H9 (cell line): ENCODE measurements at regions not wholly inside any gene's neighbourhood (a gene's known extent, or its start where the extent isn't known, plus 50 kb on each side); places are given as distances from the start of the nearest gene placed in this dataset.

Source experiments
- DNase-seq: peaks from one replicate; pipeline ENCODE4 v3.0.0-alpha.2; 2017
- H2AFZ ChIP-seq: one replicate; pipeline ENCODE4 v1.6.1; 2013; ENCODE audit warnings: mild to moderate bottlenecking, low read length, control low read depth, moderate library complexity
- H2AK5ac ChIP-seq: 2 replicates; pipeline ENCODE4 v1.6.1; 2013; ENCODE audit warnings: low read length, control low read depth, mixed read lengths; ENCODE audit not compliant: insufficient read length
- H2BK120ac ChIP-seq: one replicate; pipeline ENCODE4 v1.6.1; 2013; ENCODE audit warnings: low read depth, mild to moderate bottlenecking, low read length, control low read depth, inconsistent platforms; ENCODE audit not compliant: poor library complexity, severe bottlenecking
- H2BK12ac ChIP-seq: 2 replicates; pipeline ENCODE4 v1.6.1; 2013; ENCODE audit warnings: low read length, control low read depth, mixed read lengths, low read depth; ENCODE audit not compliant: insufficient read length
- H2BK15ac ChIP-seq: 2 replicates; pipeline ENCODE4 v1.6.1; 2013; ENCODE audit warnings: low read depth, low read length, control low read depth
- H2BK20ac ChIP-seq: one replicate; pipeline ENCODE4 v1.6.1; 2013; ENCODE audit warnings: low read depth, mild to moderate bottlenecking, low read length, control low read depth, inconsistent platforms; ENCODE audit not compliant: poor library complexity, severe bottlenecking
- H2BK5ac ChIP-seq: 2 replicates; pipeline ENCODE4 v1.6.1; 2013; ENCODE audit warnings: low read length, control low read depth, mixed read lengths; ENCODE audit not compliant: insufficient read length
- H3K14ac ChIP-seq: 2 replicates; pipeline ENCODE4 v1.6.1; 2013; ENCODE audit warnings: low read length, control low read depth; ENCODE audit not compliant: insufficient read depth
- H3K18ac ChIP-seq: 2 replicates; pipeline ENCODE4 v1.6.1; 2013; ENCODE audit warnings: low read depth, mild to moderate bottlenecking, mixed read lengths, low read length, control low read depth; ENCODE audit not compliant: insufficient read length
- H3K23ac ChIP-seq: 2 replicates; pipeline ENCODE4 v1.6.1; 2013; ENCODE audit warnings: low read length, control low read depth, mixed read lengths, low read depth; ENCODE audit not compliant: insufficient read length
- H3K23me2 ChIP-seq: 2 replicates; pipeline ENCODE4 v1.6.1; 2013; ENCODE audit warnings: low read depth, mild to moderate bottlenecking, mixed read lengths, low read length, control low read depth; ENCODE audit not compliant: insufficient read length, poor library complexity, severe bottlenecking
- H3K27ac ChIP-seq: 2 replicates; pipeline ENCODE4 v1.5.1; 2013; ENCODE audit warnings: low read length, control low read depth, mixed read lengths, low read depth; ENCODE audit not compliant: insufficient read length
- H3K27me3 ChIP-seq: 2 replicates; pipeline ENCODE4 v1.6.1; 2013; ENCODE audit warnings: low read length, control low read depth, inconsistent platforms; ENCODE audit not compliant: insufficient read depth
- H3K4ac ChIP-seq: 2 replicates; pipeline ENCODE4 v1.6.1; 2013; ENCODE audit warnings: low read depth, mild to moderate bottlenecking, control low read depth, inconsistent platforms, low read length, moderate library complexity
- H3K4me1 ChIP-seq: 2 replicates; pipeline ENCODE4 v1.6.1; 2013; ENCODE audit warnings: low read length, control low read depth, inconsistent platforms; ENCODE audit not compliant: insufficient read depth
- H3K4me2 ChIP-seq: 2 replicates; pipeline ENCODE4 v1.6.1; 2013; ENCODE audit warnings: low read length, control low read depth, mixed read lengths; ENCODE audit not compliant: insufficient read length, insufficient read depth
- H3K56ac ChIP-seq: 2 replicates; pipeline ENCODE4 v1.6.1; 2013; ENCODE audit warnings: low read depth, mild to moderate bottlenecking, mixed read lengths, low read length, control low read depth; ENCODE audit not compliant: insufficient read length
- H3K79me1 ChIP-seq: 2 replicates; pipeline ENCODE4 v1.6.1; 2013; ENCODE audit warnings: low read depth, mild to moderate bottlenecking, moderate library complexity, low read length, control low read depth, inconsistent platforms; ENCODE audit not compliant: insufficient read depth, poor library complexity, severe bottlenecking
- H3K79me2 ChIP-seq: 2 replicates; pipeline ENCODE4 v1.6.1; 2013; ENCODE audit warnings: low read length, control low read depth, inconsistent platforms; ENCODE audit not compliant: insufficient read depth
- H3K9ac ChIP-seq: 2 replicates; pipeline ENCODE4 v1.6.1; 2013; ENCODE audit warnings: low read length, control low read depth, mixed read lengths; ENCODE audit not compliant: insufficient read length; ENCODE audit errors: extremely low read depth
- H3K9me3 ChIP-seq: one replicate; pipeline ENCODE4 v1.6.1; 2013; ENCODE audit warnings: low read depth, low read length, inconsistent platforms; ENCODE audit not compliant: control insufficient read depth
- H3T11ph ChIP-seq: one replicate; pipeline ENCODE4 v1.6.1; 2013; ENCODE audit warnings: mild to moderate bottlenecking, low read length, control low read depth, inconsistent platforms
- H4K20me1 ChIP-seq: one replicate; pipeline ENCODE4 v1.6.1; 2013; ENCODE audit not compliant: control insufficient read depth, insufficient read length, insufficient read depth
- H4K5ac ChIP-seq: 2 replicates; pipeline ENCODE4 v1.6.1; 2013; ENCODE audit warnings: low read depth, mild to moderate bottlenecking, mixed read lengths, low read length, control low read depth; ENCODE audit not compliant: insufficient read length
- H4K8ac ChIP-seq: replicated peaks from 2 replicates; pipeline ENCODE4 v1.6.1; 2013; ENCODE audit warnings: low read length, control low read depth, mixed read lengths, low read depth; ENCODE audit not compliant: insufficient read length
- H4K91ac ChIP-seq: 2 replicates; pipeline ENCODE4 v1.6.1; 2013; ENCODE audit warnings: low read depth, mild to moderate bottlenecking, moderate library complexity, mixed read lengths, low read length, control low read depth; ENCODE audit not compliant: insufficient read length
- H3K27ac Mint-ChIP-seq, 3 experiments: 2 replicates in 2 of 3; 3 replicates in 1 of 3; pipeline ENCODE4 v1.8.0; 2020 to 2021; ENCODE audit warnings: mixed read lengths in 3 of 3, mild to moderate bottlenecking in 1 of 3, moderate library complexity in 1 of 3
- H3K27me3 Mint-ChIP-seq: 2 replicates; pipeline ENCODE4 v1.8.0; 2021; ENCODE audit warnings: low read depth, mild to moderate bottlenecking, moderate library complexity, mixed read lengths
- H3K36me3 Mint-ChIP-seq, 3 experiments: 2 replicates in 2 of 3; 3 replicates in 1 of 3; pipeline ENCODE4 v1.8.0; 2020 to 2021; ENCODE audit warnings: low read depth in 3 of 3, mixed read lengths in 3 of 3; ENCODE audit not compliant: insufficient read depth in 1 of 3
- H3K4me1 Mint-ChIP-seq, 2 experiments: 2 replicates each; pipeline ENCODE4 v1.8.0; 2020; ENCODE audit warnings: mixed read lengths in 2 of 2
- H3K4me3 Mint-ChIP-seq, 2 experiments: 2 replicates in 1 of 2; 3 replicates in 1 of 2; pipeline ENCODE4 v1.8.0; 2020 to 2021; ENCODE audit warnings: mild to moderate bottlenecking in 2 of 2, mixed read lengths in 2 of 2, moderate library complexity in 1 of 2
- H3K9me3 Mint-ChIP-seq, 2 experiments: 2 replicates in 1 of 2; 3 replicates in 1 of 2; pipeline ENCODE4 v1.8.0; 2020; ENCODE audit warnings: mild to moderate bottlenecking in 2 of 2, mixed read lengths in 2 of 2, moderate library complexity in 1 of 2
- WGBS: extraction: QIAGEN DNeasy Blood & Tissue Kit; methylation state at CpG from one replicate; pipeline ENCODE4 v1.1.7; 2013; ENCODE audit warnings: missing lambda C conversion rate, low lambda C conversion rate, mixed read lengths; ENCODE audit not compliant: insufficient read length; ENCODE audit errors: extremely low coverage; 5-methylcytosine and 5-hydroxymethylcytosine counted together
- TF ChIP-seq, protein P1 (sequence below): fragments of 200-600 bp; sonication (generic); conservative IDR thresholded peaks from 3 replicates; pipeline ENCODE4 v1.8.0; 2021; ENCODE audit warnings: antibody characterized with exemption, mild to moderate bottlenecking

DNA sequence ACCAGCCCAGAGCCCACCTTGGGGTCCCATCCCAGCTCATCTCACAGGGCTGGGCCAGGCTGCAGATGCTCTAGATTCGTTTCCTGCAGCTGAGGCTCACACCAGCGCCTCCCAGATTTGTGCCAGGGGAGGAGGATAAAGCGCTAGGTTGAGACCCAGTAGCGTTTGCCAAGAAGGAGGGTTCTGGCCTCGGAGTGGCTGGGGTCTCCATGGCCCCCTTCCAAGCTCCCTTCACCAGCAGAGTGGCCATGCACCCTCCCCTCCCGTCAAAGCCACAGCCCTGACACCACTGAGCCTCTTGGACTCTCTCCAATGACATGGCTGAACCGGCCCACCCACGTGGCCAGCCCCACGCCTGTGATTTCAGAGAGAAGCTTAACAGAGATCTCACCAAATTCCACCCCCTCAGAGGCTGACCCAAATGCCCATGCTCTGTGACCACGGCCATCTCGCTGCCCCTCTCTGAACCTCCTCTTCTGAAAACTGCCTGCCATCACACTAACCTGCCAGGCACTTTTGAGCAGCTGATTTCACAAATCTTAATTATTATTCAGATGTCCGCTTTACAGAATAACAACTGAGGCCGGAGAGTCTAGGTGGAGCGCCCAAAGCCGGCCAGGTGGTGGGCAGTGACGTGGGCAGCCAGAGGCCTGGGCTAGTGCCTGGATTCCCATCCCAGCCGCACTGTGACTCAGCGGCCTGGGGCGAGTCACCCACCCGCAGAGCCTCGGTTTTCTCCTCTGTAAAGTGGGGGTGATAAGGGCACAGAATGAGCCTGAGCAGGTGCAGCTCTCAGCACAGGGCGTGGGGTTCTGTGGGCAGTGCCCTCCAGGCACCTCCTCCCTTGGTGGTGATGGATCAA lies 155.7 kb downstream of the C9orf50 start:
- no peak overlapping the region for H2BK5ac ChIP-seq
- H3K27me3 Mint-ChIP-seq = peaks cover 30% of the 10 kb centered on the region
- H2BK12ac ChIP-seq = no peak overlapping the region
- no peak overlapping the region for H3K56ac ChIP-seq
- H4K91ac ChIP-seq = no peak overlapping the region
- no peak overlapping the region for H2BK120ac ChIP-seq
- TF ChIP-seq, protein P1, sequence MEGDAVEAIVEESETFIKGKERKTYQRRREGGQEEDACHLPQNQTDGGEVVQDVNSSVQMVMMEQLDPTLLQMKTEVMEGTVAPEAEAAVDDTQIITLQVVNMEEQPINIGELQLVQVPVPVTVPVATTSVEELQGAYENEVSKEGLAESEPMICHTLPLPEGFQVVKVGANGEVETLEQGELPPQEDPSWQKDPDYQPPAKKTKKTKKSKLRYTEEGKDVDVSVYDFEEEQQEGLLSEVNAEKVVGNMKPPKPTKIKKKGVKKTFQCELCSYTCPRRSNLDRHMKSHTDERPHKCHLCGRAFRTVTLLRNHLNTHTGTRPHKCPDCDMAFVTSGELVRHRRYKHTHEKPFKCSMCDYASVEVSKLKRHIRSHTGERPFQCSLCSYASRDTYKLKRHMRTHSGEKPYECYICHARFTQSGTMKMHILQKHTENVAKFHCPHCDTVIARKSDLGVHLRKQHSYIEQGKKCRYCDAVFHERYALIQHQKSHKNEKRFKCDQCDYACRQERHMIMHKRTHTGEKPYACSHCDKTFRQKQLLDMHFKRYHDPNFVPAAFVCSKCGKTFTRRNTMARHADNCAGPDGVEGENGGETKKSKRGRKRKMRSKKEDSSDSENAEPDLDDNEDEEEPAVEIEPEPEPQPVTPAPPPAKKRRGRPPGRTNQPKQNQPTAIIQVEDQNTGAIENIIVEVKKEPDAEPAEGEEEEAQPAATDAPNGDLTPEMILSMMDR = no peak
- no peaks in the 10 kb centered on the region for H3K79me2 ChIP-seq
- no peak overlapping the region for H3T11ph ChIP-seq
- no CpG with 5 or more reads among the region's 22 CpGs for WGBS
- no peaks in the 10 kb centered on the region for H3K27me3 ChIP-seq
- no peaks in the 10 kb centered on the region for H3K79me1 ChIP-seq
- no peak overlapping the region for H3K4me2 ChIP-seq
- H3K9me3 Mint-ChIP-seq = peaks cover 0 to 4% of the 10 kb centered on the region in 2 experiments; a peak in 1 of 5 replicates
- H3K23ac ChIP-seq = no peak overlapping the region
- H4K20me1 ChIP-seq = no peaks in the 10 kb centered on the region
- H3K9ac ChIP-seq = no peak overlapping the region
- no peak overlapping the region for H3K27ac ChIP-seq
- H3K23me2 ChIP-seq = peaks cover 7% of the 10 kb centered on the region
- H2AK5ac ChIP-seq = no peak overlapping the region
- no peaks in the 10 kb centered on the region for H3K9me3 ChIP-seq
- peak overlapping the region; percentile 27; the same call in 1 of the 2 replicates for H3K14ac ChIP-seq
- no peak overlapping the region for H3K4ac ChIP-seq
- no peak for DNase-seq
- H2BK15ac ChIP-seq = no peak overlapping the region
- H4K5ac ChIP-seq = no peak overlapping the region
- H3K36me3 Mint-ChIP-seq = no peaks in the 10 kb centered on the region
- no peak overlapping the region for H2BK20ac ChIP-seq
- H3K4me1 ChIP-seq = no peaks in the 10 kb centered on the region; the same call in 1 of the 2 replicates
- H2AFZ ChIP-seq = no peak overlapping the region
- H3K27ac Mint-ChIP-seq = no peak overlapping the region
- no peak overlapping the region for H4K8ac ChIP-seq
- no peak overlapping the region for H3K18ac ChIP-seq
- peaks cover 38 to 53% of the 10 kb centered on the region in 2 experiments for H3K4me1 Mint-ChIP-seq
- no peak overlapping the region; a peak in 1 of 5 replicates for H3K4me3 Mint-ChIP-seq
